ENCODE measurements at regions not wholly inside any gene's neighbourhood (a gene's known extent, or its start where the extent isn't known, plus 50 kb on each side); places are given as distances from the start of the nearest gene placed in this dataset.

DNA sequence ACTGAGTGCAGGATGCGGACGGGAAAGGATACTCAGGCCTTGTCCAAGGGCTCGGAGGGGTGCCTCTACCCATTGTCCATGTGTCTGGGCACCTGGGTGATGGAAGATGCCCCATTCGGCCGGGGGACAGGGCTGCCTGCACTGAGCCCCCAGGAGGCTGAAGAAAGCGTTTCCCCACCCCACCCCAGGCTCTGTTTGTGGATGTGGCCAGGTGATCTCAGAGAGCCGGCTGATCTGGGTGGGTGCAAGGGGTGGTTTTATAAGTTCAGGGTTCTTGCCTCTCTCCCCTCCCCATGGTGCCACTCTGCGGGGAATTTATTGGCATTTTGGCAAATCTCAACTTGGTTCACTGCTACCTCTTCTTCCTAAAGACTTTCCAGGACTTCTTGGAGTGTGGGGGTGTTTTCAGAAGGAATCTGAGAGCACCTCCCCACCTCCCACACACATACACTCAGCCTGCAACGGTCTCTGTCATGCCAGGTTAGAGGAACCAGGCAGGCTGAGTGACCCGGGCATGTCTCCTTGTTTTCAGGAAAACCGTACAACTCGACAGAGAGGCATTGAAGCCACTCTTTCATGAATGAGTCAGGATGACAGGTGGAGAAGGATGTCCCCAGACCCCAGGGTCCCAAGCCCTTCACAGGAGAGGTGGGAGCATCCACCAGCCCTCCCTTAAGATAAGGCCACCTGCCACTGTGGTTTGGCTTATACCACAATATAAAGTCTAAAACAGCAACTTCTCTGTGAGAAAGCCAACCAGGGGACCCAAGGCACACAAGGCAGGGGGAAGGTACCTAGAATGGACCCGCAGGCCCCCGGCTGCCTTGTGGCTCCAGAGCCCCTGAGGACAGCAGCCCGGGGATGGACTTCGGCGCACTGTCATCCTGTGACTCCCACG, 174.9 kb downstream of the ETS2 start:
- no peak for DNase-seq

- no peak for DNase-seq
Measured at GRCh38 chr21:38979271-38980121, 173.8 kb downstream of the ETS2 start.

GRCh38 chr21:38976900-38977299, 171.2 kb downstream of the ETS2 start:
- no peak for DNase-seq

- DNase-seq, result no peak
Measured at GRCh38 chr21:38973552-38973951, 167.8 kb downstream of the ETS2 start.

- no peak for DNase-seq
Measured at GRCh38 chr21:38972078-38972477, 166.3 kb downstream of the ETS2 start.

DNA sequence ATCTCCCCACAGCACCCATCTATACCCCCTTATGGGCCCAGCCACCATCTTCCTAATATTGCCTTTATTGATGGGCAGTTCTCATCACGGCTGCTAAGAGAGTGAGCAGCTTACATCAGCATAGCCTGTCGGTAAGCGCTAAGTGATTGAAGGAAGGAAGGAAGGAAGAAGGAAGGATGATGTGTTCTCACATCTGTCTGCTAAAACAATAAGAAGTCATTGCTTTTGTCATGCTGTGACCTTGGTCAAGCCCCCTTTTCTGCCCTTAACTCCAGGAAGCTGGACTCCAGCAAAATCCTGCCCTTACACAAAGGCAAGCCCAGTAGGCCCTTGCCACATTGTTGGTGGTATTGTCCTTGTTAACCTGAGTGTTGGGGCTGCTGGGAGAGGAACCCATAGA, 165.0 kb downstream of the ETS2 start:
- no peak for DNase-seq

DNA sequence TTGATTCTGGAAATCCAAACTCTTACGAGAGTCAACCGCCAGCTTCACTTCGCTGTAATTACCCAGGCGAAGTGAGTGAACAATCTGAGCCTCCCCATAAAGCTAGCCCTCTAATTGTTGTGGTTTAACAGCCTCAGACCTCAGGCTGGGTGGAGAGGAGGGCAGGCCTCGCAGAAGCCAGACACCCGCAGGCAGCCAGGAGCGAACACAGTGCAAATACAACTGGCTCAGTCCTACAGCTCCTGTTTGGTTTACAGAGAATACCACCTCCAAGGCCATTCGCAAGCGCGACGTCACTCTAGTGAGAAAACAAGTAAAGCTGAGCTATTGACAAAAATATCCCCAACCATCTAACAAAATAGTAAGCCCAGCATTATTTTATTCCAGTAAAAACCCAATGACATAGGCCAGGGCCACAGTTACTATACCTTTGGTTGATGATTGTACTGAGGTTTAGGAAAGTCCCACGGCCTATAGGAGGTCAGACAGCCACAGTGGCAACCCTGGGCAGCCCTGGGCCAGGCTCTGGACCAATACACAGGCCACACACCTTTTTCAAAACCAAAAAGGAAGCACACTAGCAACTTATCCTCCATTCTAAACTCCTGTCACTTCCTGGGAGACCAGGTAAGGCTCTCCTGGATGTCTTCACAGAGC, 163.3 kb downstream of the ETS2 start:
- no peak for DNase-seq

- no peak for DNase-seq
Measured at GRCh38 chr21:38965910-38966504, 160.3 kb downstream of the ETS2 start.

- no peak for DNase-seq
Measured at GRCh38 chr21:38965241-38965640, 159.5 kb downstream of the ETS2 start.

DNA sequence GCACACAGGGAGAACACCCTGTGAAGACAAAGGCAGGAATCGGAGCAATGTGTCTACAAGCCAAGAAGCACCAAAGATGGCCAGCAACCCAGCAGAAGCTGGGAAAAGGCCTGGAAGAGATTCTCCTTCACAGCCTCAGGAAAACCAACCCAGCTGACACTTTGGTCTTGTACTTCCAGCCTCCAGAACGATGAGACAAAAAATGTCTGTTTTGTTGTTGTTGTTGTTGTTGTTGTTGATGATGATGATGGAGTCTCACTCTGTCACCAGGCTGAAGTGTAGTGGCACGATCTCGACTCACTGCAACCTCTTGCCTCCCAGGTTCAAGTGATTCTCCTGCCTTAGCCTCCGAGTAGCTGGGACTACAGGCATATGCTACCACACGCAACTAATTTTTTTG, 157.3 kb downstream of the ETS2 start:
- DNase-seq, result no peak

DNA sequence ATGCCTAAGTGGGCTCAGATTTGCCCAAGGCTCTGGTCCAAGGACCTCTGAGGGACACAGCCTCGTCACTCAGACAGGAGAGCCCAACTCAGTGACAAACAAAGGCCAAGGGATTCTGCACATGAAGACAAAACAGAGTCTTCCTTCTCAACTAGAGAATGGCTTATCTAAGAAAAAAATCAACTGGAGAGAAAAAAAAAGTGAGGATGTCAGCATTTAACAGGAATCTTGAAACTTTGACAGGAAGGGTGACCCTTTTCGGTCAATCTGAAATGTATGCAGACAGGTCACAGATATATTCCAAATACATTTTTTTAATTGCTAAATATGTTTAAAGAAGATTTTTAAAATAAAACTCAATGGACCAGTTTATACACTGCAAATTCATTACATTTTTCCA, 154.5 kb downstream of the ETS2 start:
- DNase-seq, result no peak

DNA sequence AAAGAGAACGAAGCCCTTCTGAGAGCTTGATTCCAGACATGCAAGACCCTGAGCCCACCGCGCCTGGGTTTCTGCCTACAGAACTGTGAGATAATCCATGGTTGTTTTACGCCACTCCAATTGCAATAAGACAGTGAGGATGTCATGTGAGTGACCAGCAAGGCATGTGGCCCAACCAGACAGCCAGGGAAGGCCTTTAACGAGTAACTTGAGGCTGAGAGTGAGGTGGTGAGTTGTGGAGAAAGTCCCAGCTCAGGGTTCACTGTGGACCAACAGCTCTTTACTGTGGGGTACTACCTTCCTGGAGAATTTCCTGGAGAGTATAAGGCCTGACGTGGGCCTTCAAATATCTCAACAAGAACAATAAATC, 153.9 kb downstream of the ETS2 start:
- DNase-seq, result no peak

DNA sequence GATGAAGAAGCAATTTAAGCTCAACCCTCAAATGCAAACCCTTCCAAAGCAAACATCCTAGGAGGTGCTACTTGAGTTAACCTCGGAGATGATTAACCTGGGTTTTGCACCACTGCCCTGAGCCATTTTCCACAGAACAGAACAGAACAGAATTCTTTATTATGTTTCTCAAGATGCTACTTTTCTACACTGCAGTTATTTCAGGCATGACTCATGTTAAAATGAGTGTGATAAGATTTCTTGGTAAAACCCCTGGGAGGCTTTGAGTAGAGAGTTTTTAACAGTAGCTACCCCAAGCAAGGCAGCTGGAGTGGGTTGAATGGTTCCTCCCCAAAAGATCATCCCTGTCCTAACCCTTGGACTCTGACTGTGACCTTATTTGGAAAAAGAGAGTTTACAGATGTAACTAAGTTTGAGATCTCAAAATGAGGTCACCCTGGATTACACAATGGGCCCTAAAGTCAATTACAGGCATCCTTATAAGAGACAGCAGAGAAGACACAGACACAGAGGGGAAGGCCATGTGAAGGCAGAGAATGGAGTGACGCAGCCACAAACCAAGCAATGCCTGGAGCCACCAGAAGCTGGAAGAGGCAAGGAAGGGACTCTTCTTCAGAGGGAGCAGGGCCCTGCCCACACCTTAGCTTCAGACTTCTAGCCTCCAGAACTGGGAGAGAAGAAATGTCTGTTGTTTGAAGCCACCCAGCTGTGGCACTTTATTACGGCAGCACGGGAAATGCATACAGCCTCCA, 153.4 kb downstream of the ETS2 start:
- no peak for DNase-seq

GRCh38 chr21:38958323-38958705, 152.6 kb downstream of the ETS2 start:
- no peak for DNase-seq

DNA sequence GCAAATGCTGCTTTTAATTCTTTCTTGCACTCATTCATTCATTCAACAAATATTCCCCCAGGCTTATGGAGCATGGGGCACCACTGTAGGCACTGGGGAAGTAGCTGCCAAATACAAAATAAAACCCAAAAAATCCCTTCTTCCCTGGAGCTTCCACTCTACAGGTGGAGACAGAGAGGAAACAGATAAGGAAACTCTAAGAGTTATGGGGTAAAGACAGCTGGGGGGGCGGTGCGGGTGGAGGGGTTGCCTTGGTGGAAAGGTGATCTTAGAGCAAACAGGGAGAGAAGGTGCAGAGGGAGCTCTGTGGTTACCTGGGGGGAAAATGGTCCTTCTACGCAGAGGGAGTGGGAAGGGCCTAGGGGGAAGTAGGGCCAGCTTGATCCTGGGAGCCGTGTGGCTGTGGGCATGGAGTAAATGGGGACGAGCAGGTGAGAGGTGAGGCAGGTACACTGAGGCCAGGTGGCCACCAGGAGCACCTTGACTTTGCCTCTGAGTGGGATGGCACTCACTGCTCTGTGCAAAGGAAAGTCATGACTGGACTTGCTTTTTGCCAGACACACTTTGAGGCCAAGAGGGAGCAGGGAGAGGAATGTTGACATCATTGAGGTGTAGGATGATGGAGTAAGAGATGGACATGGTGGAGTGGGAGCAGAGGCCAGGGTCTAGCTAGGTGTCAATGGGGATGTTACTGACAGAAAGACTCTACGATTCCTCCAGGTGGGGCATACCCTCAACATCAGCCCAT, 152.0 kb downstream of the ETS2 start:
- DNase-seq, result no peak

DNA sequence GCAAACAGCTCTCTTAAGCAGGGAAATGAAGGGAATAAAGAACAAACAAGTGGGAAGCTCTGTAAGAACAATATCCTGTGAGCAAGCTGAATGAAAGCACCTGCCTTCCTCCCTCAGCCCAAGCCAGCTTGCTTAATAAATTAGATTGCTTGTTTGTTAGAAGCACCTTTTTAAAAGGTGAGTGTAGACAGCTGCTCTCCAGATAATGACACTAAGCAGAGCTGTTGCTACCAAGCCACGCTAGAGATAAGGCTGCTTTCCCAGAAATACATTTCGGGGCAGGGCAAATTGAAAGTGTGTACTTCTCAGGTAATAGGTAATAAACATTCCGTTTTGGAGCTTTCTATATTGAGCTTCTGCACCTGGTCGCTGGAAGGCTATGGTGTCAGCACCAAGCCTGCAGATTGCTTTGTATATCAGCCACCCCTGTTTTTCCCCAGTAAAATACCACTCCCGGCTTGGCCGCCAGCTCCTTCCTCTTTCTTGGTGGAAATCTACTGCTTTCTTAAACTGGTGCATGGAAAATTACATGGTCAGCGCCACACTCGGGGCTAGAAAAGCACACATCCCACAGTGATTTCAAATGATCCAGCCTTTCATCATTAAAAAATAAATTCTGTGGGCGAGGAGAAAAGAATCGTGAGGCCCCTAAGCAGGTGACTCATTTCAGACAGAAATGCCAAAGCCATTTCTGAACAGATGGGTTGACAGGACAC, 151.3 kb downstream of the ETS2 start:
- DNase-seq, result no peak

DNA sequence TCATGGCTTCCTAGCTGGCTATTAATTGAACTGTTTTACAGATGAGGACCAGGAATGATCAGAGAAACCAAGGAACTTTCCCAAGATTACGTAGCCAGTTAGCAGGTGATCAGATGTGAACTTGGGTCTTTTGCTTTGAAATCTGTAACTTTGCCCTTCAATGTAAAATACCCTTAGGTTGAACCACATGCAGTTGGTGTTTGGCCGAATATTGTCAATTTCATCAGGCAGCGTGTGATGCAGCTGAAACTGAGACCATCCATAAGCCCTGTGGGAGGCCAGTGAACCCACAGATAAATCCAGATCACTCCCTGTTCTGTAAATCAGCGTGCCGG, 150.8 kb downstream of the ETS2 start:
- no peak for DNase-seq

- DNase-seq, result no peak
Measured at GRCh38 chr21:38956007-38956406, 150.3 kb downstream of the ETS2 start.

GRCh38 chr21:38955495-38955894, 149.8 kb downstream of the ETS2 start:
- DNase-seq, result no peak

- no peak for DNase-seq
Measured at GRCh38 chr21:38954588-38955004, 148.9 kb downstream of the ETS2 start.

DNA sequence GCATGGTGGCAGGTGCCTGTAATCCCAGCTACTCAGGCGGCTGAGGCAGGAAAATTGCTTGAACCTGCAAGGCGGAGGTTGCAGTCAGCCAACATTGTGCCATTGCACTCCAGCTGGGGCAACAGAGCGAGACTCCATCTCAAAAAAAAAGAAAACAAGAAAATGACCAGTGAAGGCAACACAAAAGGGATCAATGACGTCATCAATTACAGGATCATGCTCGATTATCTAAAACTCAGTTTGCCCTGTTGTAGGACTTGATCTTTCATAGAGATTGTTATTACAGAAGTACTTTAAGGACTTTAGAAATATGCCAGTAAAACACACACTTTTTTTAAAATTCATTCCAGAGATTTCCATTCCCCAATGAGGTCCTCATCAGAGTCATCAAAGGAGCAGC, 147.8 kb downstream of the ETS2 start:
- no peak for DNase-seq

Measured in activated CD4-positive, CD25-positive, alpha-beta regulatory T cell treated with anti-CD3 and anti-CD28 coated beads, Interleukin-2, amount 50 U/mL, for 72 hours (primary cell).